GM12878 (cell line): ENCODE measurements at regions not wholly inside any gene's neighbourhood (a gene's known extent, or its start where the extent isn't known, plus 50 kb on each side); places are given as distances from the start of the nearest gene placed in this dataset.

Source experiments
- ATAC-seq: fragments of 200-7000 bp; cut with Tn5 transposase; 3 replicates; pipeline ENCODE4 v1.9.1; 2020; ENCODE audit warnings: mild to moderate bottlenecking, moderate library complexity
- BruUV-seq: library from RNA; stranded (reverse); fragments of 400-500 nt; replicated peaks from 2 replicates; lab custom pipeline; 2021; lab: Mats Ljungman, UMichigan
- CTCF ChIA-PET: fragments of 300-600 bp; sonication (Branson Sonifier 250); formaldehyde crosslinking; extraction: SDS; loops from one replicate; lab custom pipeline; 2021; ENCODE audit warnings: inconsistent platforms; lab: Yijun Ruan, JAX
- POLR2A ChIA-PET: fragments of 350-600 bp; formaldehyde crosslinking; extraction: SDS; loops from one replicate; lab custom pipeline; 2021; ENCODE audit warnings: inconsistent platforms; lab: Charles Lee
- RAD21 ChIA-PET: fragments of 300-600 bp; sonication (Branson Sonifier 250); formaldehyde crosslinking; loops from one replicate; lab custom pipeline; 2023; ENCODE audit warnings: antibody characterized with exemption; ENCODE audit not compliant: unreplicated experiment; lab: Charles Lee
- SMC1A ChIA-PET: fragments of 300-600 bp; sonication (Branson Sonifier 250); formaldehyde crosslinking; loops from one replicate; lab custom pipeline; 2023; ENCODE audit not compliant: unreplicated experiment, uncharacterized antibody; lab: Charles Lee
- DNase-seq: peaks from one replicate; pipeline ENCODE4 v3.0.0-alpha.2; 2011; ENCODE audit warnings: low read depth, low spot score
- FAIRE-seq: peaks from 3 replicates; lab custom pipeline; 2011; peaks lifted over from hg19 to GRCh38; lab: Jason Lieb, UNC
- H2AFZ ChIP-seq: 2 replicates; pipeline ENCODE4 v1.6.0; 2011; ENCODE audit warnings: low read depth, low read length, control low read depth; ENCODE audit not compliant: control insufficient read depth
- H3K27ac ChIP-seq: 2 replicates; pipeline ENCODE4 v1.5.1; 2011; ENCODE audit warnings: control low read depth; ENCODE audit not compliant: control insufficient read depth, insufficient read depth
- H3K27me3 ChIP-seq, 2 experiments: replicated peaks in 1 of 2; 2 replicates each; pipeline versions ENCODE4 v1.6.0 to v1.6.1; 2011; ENCODE audit warnings: low read length in 1 of 2; ENCODE audit not compliant: control insufficient read depth in 2 of 2, insufficient read depth in 2 of 2
- H3K36me3 ChIP-seq, 2 experiments: 2 replicates each; pipeline ENCODE4 v1.5.1; 2011; ENCODE audit warnings: low read length in 1 of 2; ENCODE audit not compliant: control insufficient read depth in 2 of 2, insufficient read depth in 2 of 2
- H3K4me1 ChIP-seq: 2 replicates; pipeline ENCODE4 v1.6.1; 2011; ENCODE audit warnings: mild to moderate bottlenecking, low read length, moderate library complexity, mixed read lengths; ENCODE audit not compliant: control insufficient read depth, insufficient read depth
- H3K4me2 ChIP-seq: 2 replicates; pipeline ENCODE4 v1.6.0; 2011; ENCODE audit warnings: control low read depth; ENCODE audit not compliant: control insufficient read depth, insufficient read depth
- H3K4me3 ChIP-seq: fragments of 200-600 bp; sonication (generic); 2 replicates; pipeline ENCODE4 v1.5.1; 2016
- H3K79me2 ChIP-seq: 2 replicates; pipeline ENCODE4 v1.6.0; 2011; ENCODE audit warnings: low read length; ENCODE audit not compliant: control insufficient read depth, insufficient read depth
- H3K9ac ChIP-seq: 2 replicates; pipeline ENCODE4 v1.8.0; 2011; ENCODE audit warnings: low read length, control low read depth, mixed read lengths; ENCODE audit not compliant: control insufficient read depth, insufficient read depth
- H3K9me3 ChIP-seq: replicated peaks from 3 replicates; pipeline ENCODE4 v1.5.1; 2011; ENCODE audit warnings: mild to moderate bottlenecking, low read length; ENCODE audit not compliant: control insufficient read depth, insufficient read depth
- H4K20me1 ChIP-seq: 2 replicates; pipeline ENCODE4 v1.6.0; 2011; ENCODE audit not compliant: control insufficient read depth, insufficient read depth
- BRCA1 ChIP-seq: IDR thresholded peaks from 2 replicates; pipeline ENCODE4 v1.6.1; 2011; ENCODE audit warnings: low read depth, low read length, improper control_type of control experiment
- CBFB ChIP-seq: IDR thresholded peaks from 2 replicates; pipeline ENCODE4 v1.6.1; 2016; ENCODE audit warnings: antibody characterized with exemption, low read depth
- CREM ChIP-seq: IDR thresholded peaks from 2 replicates; pipeline ENCODE4 v1.6.1; 2014; ENCODE audit warnings: antibody characterized with exemption, low read depth
- ETV6 ChIP-seq, 2 experiments: fragments of 450-650 bp in 1 of 2; IDR thresholded peaks in 1 of 2; conservative IDR thresholded peaks in 1 of 2; 2 replicates each; pipeline ENCODE4 v1.6.1; 2014; ENCODE audit warnings: antibody characterized with exemption in 1 of 2, borderline replicate concordance in 1 of 2, low read depth in 1 of 2, mild to moderate bottlenecking in 1 of 2, moderate library complexity in 1 of 2
- EZH2 ChIP-seq: IDR thresholded peaks from 2 replicates; pipeline ENCODE4 v1.6.1; 2012; ENCODE audit warnings: low read depth, mild to moderate bottlenecking, control low read depth, inconsistent platforms, low read length, borderline replicate concordance; ENCODE audit not compliant: control insufficient read depth
- FOXM1 ChIP-seq: IDR thresholded peaks from 2 replicates; pipeline ENCODE4 v1.6.1; 2012; ENCODE audit warnings: low read depth, mild to moderate bottlenecking, inconsistent platforms, low read length, moderate library complexity
- MYB ChIP-seq: fragments of 150-350 bp; IDR thresholded peaks from 2 replicates; pipeline ENCODE4 v1.6.1; 2014; ENCODE audit warnings: mild to moderate bottlenecking, low read depth, low read length, borderline replicate concordance
- NR2F1 ChIP-seq: fragments of 450-650 bp; conservative IDR thresholded peaks from 2 replicates; pipeline ENCODE4 v1.6.1; 2017; ENCODE audit warnings: mild to moderate bottlenecking
- PAX5 ChIP-seq: IDR thresholded peaks from 2 replicates; pipeline ENCODE4 v1.6.1; 2011; ENCODE audit warnings: low read depth, low read length, borderline replicate concordance
- PML ChIP-seq: IDR thresholded peaks from 2 replicates; pipeline ENCODE4 v1.6.1; 2012; ENCODE audit warnings: low read length, inconsistent platforms
- TAF1 ChIP-seq: IDR thresholded peaks from 2 replicates; pipeline ENCODE4 v1.6.1; 2011; ENCODE audit warnings: mild to moderate bottlenecking, low read depth, low read length, borderline replicate concordance
- TARDBP ChIP-seq: IDR thresholded peaks from 2 replicates; pipeline ENCODE4 v1.6.1; 2016; ENCODE audit warnings: borderline replicate concordance
- YBX1 ChIP-seq: fragments of 450-650 bp; IDR thresholded peaks from 2 replicates; pipeline ENCODE4 v1.6.1; 2016; ENCODE audit warnings: antibody characterized with exemption
- YY1 ChIP-seq: IDR thresholded peaks from 2 replicates; pipeline ENCODE4 v1.6.1; 2011; ENCODE audit warnings: low read depth, mild to moderate bottlenecking, low read length
- ZBED1 ChIP-seq: IDR thresholded peaks from 2 replicates; pipeline ENCODE4 v1.6.1; 2016; ENCODE audit warnings: borderline replicate concordance
- ZNF207 ChIP-seq: fragments of 450-650 bp; IDR thresholded peaks from 2 replicates; pipeline ENCODE4 v1.6.1; 2014; ENCODE audit warnings: antibody characterized with exemption, mild to moderate bottlenecking, borderline replicate concordance
- ZNF274 ChIP-seq: IDR thresholded peaks from one replicate; pipeline ENCODE4 v1.8.0; 2011; ENCODE audit not compliant: insufficient read length, insufficient read depth
- ZZZ3 ChIP-seq: IDR thresholded peaks from 2 replicates; pipeline ENCODE4 v1.6.1; 2011; ENCODE audit warnings: low read depth; ENCODE audit not compliant: control insufficient read depth, insufficient read length
- WGBS: methylation state at CpG from one replicate; pipeline ENCODE4 v1.1.6; 2016; ENCODE audit warnings: low lambda C conversion rate; ENCODE audit not compliant: insufficient replicate concordance, insufficient coverage; ENCODE audit errors: missing lambda C conversion rate; 5-methylcytosine and 5-hydroxymethylcytosine counted together
- in situ Hi-C: fragments of 300-500 bp; cut with MboI; formaldehyde crosslinking; loops from 9 replicates; pipeline ENCODE4 v1.14.3; 2018; ENCODE audit warnings: mixed read lengths
- intact Hi-C: fragments of 100-400 bp; cut with micrococcal nuclease; formaldehyde crosslinking; loops from one replicate; pipeline ENCODE4 v1.14.2; 2022; ENCODE audit not compliant: unreplicated experiment
- TF ChIP-seq, protein P1 (sequence below): IDR thresholded peaks from 2 replicates; pipeline ENCODE4 v1.6.1; 2011; ENCODE audit warnings: borderline replicate concordance, low read depth, mild to moderate bottlenecking, moderate library complexity, low read length; ENCODE audit not compliant: insufficient read depth, poor library complexity, severe bottlenecking

DNA sequence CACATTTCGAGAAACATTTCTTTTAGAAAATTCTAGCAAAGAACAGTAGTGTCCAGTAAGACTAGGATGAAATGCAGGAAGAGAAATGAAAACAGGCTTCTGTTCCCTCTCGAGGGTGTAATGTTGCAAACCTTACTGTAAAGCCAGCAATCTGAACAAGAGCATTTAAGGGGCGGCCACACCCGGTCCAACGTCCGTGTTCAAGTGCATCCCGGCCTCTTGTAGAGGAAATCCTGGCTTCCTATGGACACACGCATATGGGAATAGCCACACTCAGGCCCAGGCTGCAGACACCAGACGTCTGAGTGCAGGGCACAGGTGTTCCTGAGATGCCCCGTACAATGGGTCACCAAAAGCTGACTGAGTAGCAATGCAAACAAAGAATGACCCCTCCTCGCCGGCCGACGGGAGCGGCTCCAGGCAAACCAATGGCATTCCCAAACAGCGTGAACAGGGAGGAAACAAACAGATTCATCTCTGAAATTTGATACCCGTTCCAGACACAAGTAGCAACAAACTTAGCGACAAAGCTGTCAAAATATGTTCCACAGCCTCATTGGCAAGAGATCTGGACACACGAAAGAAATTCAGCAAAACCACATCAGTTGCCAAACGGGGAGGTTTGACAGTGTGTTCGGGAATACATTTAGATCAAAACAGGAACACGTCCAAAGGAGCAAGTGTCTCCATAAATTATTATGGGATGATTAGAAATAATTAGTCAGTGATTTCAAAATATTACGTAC, 278.6 kb upstream of the TSHZ3 start:
- DNase-seq (no peak), ATAC-seq (no peak), FAIRE-seq (no peak)
- WGBS: 45% methylated on average over 23 of the region's 23 CpGs
- ChIA-PET SMC1A (no interaction called here), CTCF (no interaction called here), RAD21 (no interaction called here), POLR2A (no interaction called here)
- in situ Hi-C loops: no loop called here
- no peak overlapping the region for H3K9ac ChIP-seq
- BruUV-seq: no TSS peak
- H4K20me1 ChIP-seq: no peaks in the 10 kb centered on the region
- H3K79me2 ChIP-seq: no peaks in the 10 kb centered on the region
- H2AFZ ChIP-seq: no peak overlapping the region
- H3K36me3 ChIP-seq: no peaks in the 10 kb centered on the region
- H3K4me1 ChIP-seq: no peaks in the 10 kb centered on the region
- no peak overlapping the region for H3K4me3 ChIP-seq
- intact Hi-C loops: no loop called here
- no peak overlapping the region for H3K27ac ChIP-seq
- H3K9me3 ChIP-seq: no peaks in the 10 kb centered on the region; the same call in 2 of the 3 replicates
- no peaks in the 10 kb centered on the region for H3K27me3 ChIP-seq
- TF ChIP-seq ETV6 (conservative IDR thresholded peaks at IDR 0.05 in 1 of 2, IDR thresholded peaks at IDR 0.05 in 1 of 2; ENCODE audit: borderline replicate concordance in 1 of 2, low read depth in 1 of 2) (no peak), ZNF274 (no peak), EZH2 (no peak), YY1 (no peak), ZBED1 (no peak), MYB (no peak), CBFB (no peak), TAF1 (no peak), FOXM1 (no peak), YBX1 (no peak), ZZZ3 (no peak), ZNF207 (no peak), NR2F1 (no peak), BRCA1 (no peak), PML (no peak), TARDBP (no peak), PAX5 (no peak), CREM (no peak)
- TF ChIP-seq, protein P1, sequence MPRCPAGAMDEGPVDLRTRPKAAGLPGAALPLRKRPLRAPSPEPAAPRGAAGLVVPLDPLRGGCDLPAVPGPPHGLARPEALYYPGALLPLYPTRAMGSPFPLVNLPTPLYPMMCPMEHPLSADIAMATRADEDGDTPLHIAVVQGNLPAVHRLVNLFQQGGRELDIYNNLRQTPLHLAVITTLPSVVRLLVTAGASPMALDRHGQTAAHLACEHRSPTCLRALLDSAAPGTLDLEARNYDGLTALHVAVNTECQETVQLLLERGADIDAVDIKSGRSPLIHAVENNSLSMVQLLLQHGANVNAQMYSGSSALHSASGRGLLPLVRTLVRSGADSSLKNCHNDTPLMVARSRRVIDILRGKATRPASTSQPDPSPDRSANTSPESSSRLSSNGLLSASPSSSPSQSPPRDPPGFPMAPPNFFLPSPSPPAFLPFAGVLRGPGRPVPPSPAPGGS: no peak
- no peak overlapping the region for H3K4me2 ChIP-seq
